DMS153 treated with DMSO at 0.1 percent for 48 hours (cell line): ENCODE measurements at regions not wholly inside any gene's neighbourhood (a gene's known extent, or its start where the extent isn't known, plus 50 kb on each side); places are given as distances from the start of the nearest gene placed in this dataset.
"Not testable (repeated sequence)": the region's sequence is repeated elsewhere in the genome, so short reads cannot be mapped to it uniquely, and the experiment has no call there.

Experiments
- DNase-seq: peaks from one replicate; lab custom pipeline; 2025; ENCODE audit not compliant: unreplicated experiment; lab: John Stamatoyannopoulos, UW

DNA sequence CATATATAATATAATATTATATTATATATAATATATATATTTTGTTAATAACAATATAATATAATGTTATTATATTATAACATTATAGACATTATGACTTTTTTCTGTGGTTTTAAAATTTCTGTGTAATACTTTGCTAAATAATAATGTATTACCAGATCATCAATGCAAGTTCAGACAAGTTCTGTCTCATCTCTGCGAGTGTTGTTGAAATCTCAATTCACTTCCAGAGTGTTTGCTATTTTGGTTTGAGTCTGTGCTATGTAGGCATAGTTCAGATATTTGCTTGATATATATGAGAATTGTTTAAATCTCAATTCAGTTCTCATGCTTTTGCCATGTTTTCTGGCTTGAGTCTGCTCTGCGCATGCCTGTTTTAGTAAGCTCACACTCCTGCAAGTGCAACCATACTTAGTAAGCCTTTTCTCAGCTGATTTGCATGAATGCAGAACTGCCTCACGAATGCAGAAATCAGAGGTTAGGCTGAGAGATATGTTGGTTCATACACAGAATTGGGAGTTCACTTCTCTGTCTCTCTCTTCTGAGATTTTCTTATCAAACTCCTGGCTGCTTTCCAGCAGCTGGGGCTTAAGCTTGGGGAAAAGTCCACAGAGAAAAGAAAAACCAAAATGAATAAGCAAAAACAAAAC, 830.2 kb upstream of the SORCS1 start:
- DNase-seq = no peak

DNA sequence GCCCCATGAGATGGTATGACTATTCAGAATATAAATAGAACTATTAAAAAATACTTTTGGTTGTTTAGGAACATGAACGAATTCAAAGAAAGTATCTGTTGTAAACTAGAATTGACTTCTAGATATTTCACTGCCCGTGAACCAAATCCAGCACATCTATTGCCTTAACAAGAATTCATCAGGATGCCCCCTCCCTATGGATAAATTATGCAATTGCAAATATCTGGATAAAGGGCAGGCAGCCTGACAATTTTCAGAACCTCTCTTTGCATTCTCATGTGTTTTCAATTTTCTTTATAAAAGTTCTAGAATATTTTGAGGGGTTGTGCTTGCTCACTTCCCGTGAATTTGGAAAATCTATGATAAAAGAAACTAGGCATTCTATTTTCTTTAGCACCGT, 822.1 kb upstream of the SORCS1 start:
- no peak for DNase-seq

DNA sequence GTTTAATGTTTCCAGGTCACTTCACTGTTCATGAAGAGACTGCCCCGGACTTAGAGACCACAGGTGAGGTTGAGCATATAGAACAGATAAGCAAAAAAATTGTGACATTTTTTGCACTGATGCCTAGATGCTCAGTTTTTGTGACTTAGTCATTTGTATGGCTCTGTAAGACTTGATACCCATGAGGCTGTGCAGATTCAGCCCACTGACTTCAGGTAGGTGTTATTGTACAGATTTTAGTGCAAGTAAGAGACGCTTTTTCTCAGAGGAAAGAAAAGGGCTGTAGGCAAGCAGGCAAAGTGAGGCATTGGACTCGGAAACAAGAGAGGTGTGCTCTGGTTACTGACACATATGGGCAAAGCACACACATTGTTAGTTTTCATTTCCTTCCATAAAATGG, 820.1 kb upstream of the SORCS1 start:
- DNase-seq = no peak

DNA sequence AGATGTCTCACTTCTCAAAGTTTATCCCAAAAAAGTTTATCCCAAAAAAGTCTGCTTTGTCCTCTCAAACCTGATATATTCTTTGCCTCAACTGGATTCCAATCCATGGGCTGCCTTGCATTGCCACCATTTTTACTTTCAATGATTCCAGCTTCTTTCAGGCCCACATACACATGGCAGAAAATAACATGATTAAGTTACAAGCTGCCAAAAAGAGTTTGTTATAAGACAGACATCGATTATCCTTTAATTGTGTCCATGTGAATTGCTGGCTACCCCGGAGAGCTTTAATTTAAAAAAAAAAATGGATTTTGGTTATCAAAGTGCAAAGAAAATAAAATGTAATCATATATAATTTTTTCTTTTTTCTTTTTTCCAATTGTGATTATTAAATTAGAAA, 819.6 kb upstream of the SORCS1 start:
- DNase-seq = no peak

DNA sequence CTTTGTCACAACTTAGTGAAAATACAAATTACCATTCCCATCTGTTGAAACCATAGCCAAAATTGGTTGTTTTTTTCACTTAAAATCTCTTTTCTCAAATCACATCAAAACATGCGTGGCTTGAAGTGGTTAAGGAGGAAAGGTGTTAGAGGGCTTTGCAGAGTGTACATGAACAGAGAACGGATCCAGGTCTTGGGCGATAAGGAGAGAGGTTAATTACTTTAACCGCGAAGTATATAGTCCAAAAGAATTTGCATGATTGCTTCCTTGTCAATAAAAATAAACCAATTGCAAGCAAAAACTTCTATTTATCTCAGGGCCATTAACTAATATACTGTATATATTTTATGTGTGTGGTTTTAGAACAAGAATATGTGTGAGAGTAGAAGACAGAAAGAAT, 813.9 kb upstream of the SORCS1 start:
- no peak for DNase-seq

- no peak for DNase-seq
Observed at GRCh38 chr10:107971973-107972372, 807.5 kb upstream of the SORCS1 start.

GRCh38 chr10:107971411-107971810, 806.9 kb upstream of the SORCS1 start:
- no peak for DNase-seq

GRCh38 chr10:107970512-107970911, 806.0 kb upstream of the SORCS1 start:
- no peak for DNase-seq

DNA sequence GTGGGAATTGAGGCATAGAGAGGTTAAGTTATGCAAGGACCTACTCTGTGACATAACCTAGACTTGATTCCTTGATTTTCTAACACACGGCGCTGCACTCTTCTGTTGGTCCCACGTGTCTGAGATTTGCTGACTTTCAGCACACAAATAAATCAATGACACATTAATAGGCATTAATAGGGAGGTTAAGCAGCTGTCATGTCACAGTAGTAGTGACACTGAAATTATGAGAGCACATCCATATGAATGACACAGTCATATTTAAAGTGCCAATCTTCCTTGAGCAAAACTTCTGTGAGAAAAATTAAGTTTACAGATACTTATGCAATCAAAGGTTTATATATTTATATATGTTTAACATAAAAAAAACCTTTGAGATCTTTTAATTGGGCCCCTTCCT, 805.4 kb upstream of the SORCS1 start:
- no peak for DNase-seq

- DNase-seq = no peak
Observed at GRCh38 chr10:107966826-107967225, 802.3 kb upstream of the SORCS1 start.

DNA sequence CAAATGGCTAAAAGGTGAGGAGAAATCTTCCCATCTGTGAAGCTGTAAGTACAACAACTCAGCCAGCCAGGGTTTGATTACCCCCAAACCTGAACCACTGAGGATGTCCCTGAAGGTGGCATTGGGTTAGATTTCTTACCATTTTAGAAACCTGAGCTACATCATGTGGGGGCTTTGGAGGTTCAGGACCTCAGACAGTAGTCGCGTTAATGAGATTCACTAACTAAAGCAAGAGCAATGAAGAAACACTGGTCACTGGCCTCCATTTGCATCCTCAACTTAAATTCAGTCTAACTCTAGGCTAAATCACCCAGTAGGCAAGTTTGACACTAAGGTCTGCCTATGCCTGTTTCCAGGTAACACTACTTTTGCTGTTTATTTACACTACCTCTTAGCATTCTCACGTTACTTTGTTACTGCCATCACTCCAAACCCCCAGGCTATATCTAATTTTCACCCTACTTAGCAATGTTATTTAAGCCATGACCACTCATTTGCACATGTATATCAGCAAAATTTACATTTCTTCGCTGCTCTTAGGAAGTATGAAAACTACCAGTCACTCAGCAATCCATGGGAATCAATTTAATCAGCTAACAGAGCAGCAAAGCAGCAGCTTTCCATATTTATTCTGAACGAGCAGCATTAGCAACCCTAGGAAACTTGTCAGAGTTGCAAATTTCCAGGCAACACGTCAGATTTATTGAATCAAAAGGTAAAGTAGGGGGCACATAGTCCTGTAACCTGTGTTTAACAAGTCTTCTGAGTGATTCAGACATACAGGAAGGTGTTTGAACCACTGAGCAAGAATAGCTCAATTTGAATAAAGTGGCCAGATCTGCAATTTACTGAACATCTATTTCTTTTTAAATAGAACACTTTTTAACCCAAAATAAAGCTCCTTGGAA, 788.4 kb upstream of the SORCS1 start:
- no peak for DNase-seq

DNA sequence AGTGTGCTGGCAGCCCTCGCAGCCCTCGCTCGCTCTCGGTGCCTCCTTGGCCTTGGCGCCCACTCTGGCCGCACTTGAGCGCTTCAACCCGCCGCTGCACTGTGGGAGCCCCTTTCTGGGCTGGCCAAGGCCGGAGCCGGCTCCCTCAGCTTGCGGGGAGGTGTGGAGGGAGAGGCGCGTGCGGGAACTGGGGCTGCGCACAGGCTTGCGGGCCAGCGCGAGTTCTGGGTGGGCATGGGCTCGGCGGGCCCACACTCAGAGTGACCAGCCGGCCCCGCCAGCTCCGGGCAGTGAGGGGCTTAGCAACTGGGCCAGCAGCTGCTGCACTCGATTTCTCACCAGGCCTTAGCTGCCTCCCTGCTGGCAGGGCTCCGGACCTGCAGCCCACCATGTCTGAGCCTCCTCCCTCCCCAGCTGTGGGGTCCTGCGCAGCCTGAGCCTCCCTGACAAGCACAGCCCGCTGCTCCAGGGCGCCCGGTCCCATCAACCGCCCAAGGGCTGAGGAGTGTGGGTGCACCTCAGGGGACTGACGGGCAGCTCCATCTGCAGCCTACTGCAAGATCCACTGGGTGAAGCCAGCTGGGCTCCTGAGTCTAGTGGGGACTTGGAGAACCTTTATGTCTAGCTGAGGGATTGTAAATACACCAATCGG, 786.0 kb upstream of the SORCS1 start:
- not testable (repeated sequence) for DNase-seq

DNA sequence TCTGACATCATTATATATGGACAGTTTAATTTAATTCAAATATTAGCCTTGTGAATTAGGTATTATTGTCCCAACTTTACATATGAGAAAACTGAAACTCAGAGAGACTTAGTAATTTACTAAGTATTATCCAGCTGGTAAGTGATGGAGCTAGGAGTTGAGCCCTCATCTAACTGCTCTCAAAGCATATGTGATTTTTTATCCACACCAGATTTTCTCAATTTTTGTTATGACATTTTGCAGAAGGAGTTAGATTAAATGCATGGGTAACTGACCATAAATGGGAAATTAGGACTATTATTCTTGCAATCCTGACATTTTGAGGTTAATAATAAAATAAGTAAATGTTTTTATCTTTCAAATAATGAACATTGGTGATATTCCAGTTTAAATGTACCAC, 778.3 kb upstream of the SORCS1 start:
- no peak for DNase-seq

DNA sequence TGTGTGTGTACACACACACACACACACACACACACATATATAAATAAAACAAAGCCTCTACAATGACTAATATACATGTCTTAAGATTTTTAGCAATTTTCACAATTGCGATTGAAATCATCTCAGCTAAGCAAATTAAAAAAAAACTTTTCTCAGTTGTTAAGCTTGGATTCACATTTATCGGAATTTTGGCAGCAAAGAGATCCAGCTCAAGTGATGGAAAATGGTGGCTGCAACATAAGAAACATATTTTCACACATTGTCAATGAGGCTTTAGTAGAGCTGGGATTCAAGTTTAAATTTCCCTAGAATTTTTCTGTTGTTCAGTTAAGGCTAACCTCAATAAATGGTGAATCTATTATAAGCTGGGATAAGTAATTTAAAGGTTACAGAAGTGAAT, 768.6 kb upstream of the SORCS1 start:
- no peak for DNase-seq

DNA sequence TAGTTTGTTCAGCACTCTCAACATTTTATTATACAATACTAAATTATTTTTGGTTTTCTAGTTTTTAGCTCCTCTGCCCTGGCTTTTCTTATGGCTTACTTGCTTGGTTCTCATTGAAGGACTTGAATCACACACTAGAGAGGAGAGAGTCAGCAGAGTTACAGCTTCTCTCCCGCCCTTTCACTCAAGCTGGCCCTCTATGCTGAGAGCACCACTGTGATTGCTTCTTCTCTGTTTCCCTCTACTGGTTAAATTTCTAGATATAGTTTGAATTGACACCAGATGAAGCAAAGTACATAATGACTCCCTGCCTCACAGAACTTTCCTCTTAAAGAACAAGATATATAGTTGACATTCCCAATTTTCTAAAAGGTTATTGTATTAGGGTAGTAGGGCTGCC, 767.3 kb upstream of the SORCS1 start:
- no peak for DNase-seq

GRCh38 chr10:107930037-107930436, 765.5 kb upstream of the SORCS1 start:
- no peak for DNase-seq

GRCh38 chr10:107924458-107924857, 760.0 kb upstream of the SORCS1 start:
- DNase-seq = no peak

GRCh38 chr10:107919626-107920235, 755.2 kb upstream of the SORCS1 start:
- DNase-seq = no peak

DNA sequence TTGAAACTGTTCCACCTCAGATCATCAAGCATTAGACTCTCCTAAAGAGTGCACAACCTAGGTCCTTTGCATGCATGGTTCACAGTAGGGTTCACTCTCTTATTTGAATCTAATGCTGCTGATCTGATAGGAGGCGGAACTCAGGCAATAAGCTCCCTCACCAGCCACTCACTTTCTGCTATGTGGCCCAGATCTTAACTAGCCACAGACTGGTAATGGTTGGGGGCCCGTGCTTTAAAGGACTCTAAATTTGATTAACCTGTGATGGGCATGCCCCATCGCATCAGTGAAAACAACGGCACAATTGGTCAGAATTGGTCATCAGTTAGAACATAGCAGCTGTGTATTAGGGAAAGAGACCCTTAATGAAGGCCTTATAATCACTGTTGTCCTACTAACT, 753.7 kb upstream of the SORCS1 start:
- no peak for DNase-seq

DNA sequence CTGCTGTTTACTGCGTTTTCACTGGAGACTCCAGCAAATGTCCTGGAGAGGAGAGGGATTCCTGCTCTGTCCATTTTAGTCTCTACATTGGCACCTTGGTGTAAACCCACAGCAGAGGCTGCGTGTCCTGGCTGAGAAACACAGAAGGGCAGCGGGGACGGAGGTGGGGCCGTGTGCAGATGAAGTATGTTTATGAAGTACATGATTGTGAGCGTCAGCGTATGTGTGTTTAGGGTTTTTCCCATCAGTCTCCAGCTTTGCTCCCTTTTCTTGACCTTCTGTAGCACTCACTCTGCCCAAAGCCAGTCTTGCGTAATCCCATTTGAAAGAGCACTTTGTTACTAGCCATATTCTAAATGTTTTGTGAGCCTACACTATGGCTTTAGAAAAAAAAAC, 750.7 kb upstream of the SORCS1 start:
- DNase-seq = no peak

GRCh38 chr10:107914450-107915214, 750.1 kb upstream of the SORCS1 start:
- DNase-seq = no peak
